Spleen (tissue), 7 donors: ENCODE measurements at regions not wholly inside any gene's neighbourhood (a gene's known extent, or its start where the extent isn't known, plus 50 kb on each side); places are given as distances from the start of the nearest gene placed in this dataset.

Experiments
- POLR2A ChIP-seq, 3 donors: fragments of 450-650 bp; IDR thresholded peaks; one replicate each; pipeline ENCODE4 v1.5.1; 2017; ENCODE audit warnings: antibody characterized with exemption in 3 of 3, mild to moderate bottlenecking in 1 of 3
- POLR2AphosphoS5 ChIP-seq, 3 donors: sonication (generic); formaldehyde crosslinking; IDR thresholded peaks; one replicate each; pipeline ENCODE4 v1.5.1; 2017; ENCODE audit warnings: antibody characterized with exemption in 3 of 3
- TF ChIP-seq, protein P1 (sequence below), 11 experiments: fragments of 200-600 bp in 7 of 11; fragments of 450-650 bp in 4 of 11; sonication (generic) in 4 of 11; IDR thresholded peaks in 8 of 11; conservative IDR thresholded peaks in 3 of 11; 1 replicate in 7 of 11; 2 replicates in 4 of 11; pipeline versions ENCODE4 v1.4.0 to v1.8.0; 2016 to 2021; ENCODE audit warnings: antibody characterized with exemption in 11 of 11, inconsistent platforms in 4 of 11, mild to moderate bottlenecking in 1 of 11
- donor health status: DM: no; HTN: no; CAD: no; lungs with moderate emphysema.
- donor health status: DM: no; HTN: no; CAD: no.
- donor health status: DM: no; HTN: no; CAD: no.

DNA sequence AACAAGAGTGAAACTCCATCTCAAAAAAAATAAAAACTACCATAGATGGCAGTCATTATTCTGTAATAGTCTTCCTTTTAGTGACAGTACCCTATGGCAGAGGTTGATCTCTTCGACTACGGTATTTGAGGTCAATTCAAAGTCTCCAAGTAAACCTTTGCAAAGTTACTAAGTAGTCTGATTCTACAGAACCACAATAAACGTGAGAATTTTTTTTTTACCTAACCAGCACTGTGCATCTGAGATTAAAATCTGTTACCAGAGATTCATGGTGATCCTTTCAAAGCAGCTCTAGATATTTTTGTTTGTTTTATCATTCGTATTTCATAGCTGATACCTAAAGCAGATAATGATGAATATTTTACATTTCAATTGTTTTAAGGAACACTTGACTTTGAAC lies 86.6 kb upstream of the CHD2 start:
- no peak for TF ChIP-seq POLR2AphosphoS5 (IDR thresholded peaks at IDR 0.05)
- TF ChIP-seq, protein P1, sequence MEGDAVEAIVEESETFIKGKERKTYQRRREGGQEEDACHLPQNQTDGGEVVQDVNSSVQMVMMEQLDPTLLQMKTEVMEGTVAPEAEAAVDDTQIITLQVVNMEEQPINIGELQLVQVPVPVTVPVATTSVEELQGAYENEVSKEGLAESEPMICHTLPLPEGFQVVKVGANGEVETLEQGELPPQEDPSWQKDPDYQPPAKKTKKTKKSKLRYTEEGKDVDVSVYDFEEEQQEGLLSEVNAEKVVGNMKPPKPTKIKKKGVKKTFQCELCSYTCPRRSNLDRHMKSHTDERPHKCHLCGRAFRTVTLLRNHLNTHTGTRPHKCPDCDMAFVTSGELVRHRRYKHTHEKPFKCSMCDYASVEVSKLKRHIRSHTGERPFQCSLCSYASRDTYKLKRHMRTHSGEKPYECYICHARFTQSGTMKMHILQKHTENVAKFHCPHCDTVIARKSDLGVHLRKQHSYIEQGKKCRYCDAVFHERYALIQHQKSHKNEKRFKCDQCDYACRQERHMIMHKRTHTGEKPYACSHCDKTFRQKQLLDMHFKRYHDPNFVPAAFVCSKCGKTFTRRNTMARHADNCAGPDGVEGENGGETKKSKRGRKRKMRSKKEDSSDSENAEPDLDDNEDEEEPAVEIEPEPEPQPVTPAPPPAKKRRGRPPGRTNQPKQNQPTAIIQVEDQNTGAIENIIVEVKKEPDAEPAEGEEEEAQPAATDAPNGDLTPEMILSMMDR (IDR thresholded peaks at IDR 0.05 in 8 of 11, conservative IDR thresholded peaks at IDR 0.05 in 3 of 11) = no peak
- no peak for TF ChIP-seq POLR2A (IDR thresholded peaks at IDR 0.05)
